GM21717 (cell line): ENCODE measurements at regions not wholly inside any gene's neighbourhood (a gene's known extent, or its start where the extent isn't known, plus 50 kb on each side); places are given as distances from the start of the nearest gene placed in this dataset.
"Not testable (repeated sequence)": the region's sequence is repeated elsewhere in the genome, so short reads cannot be mapped to it uniquely, and the experiment has no call there.

Experiments used
- ATAC-seq: cut with Tn5 transposase; IDR thresholded peaks from one replicate; pipeline ENCODE4 v1.9.1; 2021; ENCODE audit warnings: mild to moderate bottlenecking, moderate library complexity; ENCODE audit not compliant: unreplicated experiment

- no peak for ATAC-seq
Observed at GRCh38 chr14:22118899-22119477, 445.4 kb upstream of the OR4E1 start.

- ATAC-seq, result no peak
Observed at GRCh38 chr14:22113401-22113800, 439.8 kb upstream of the OR4E1 start.

- no peak for ATAC-seq
Observed at GRCh38 chr14:22112004-22112403, 438.4 kb upstream of the OR4E1 start.

GRCh38 chr14:22107753-22108152, 434.1 kb upstream of the OR4E1 start:
- ATAC-seq, result no peak

- no peak for ATAC-seq
Observed at GRCh38 chr14:22106700-22107697, 433.4 kb upstream of the OR4E1 start.

- ATAC-seq, result no peak
Observed at GRCh38 chr14:22105624-22106006, 432.0 kb upstream of the OR4E1 start.

- ATAC-seq, result no peak
Observed at GRCh38 chr14:22105006-22105623, 431.5 kb upstream of the OR4E1 start.

- ATAC-seq, result not testable (repeated sequence)
Observed at GRCh38 chr14:22100764-22101120, 427.1 kb upstream of the OR4E1 start.

GRCh38 chr14:22099942-22100763, 426.5 kb upstream of the OR4E1 start:
- no peak for ATAC-seq

- ATAC-seq, result no peak
Observed at GRCh38 chr14:22098435-22098834, 424.8 kb upstream of the OR4E1 start.

- no peak for ATAC-seq
Observed at GRCh38 chr14:22097586-22098292, 424.1 kb upstream of the OR4E1 start.

- no peak for ATAC-seq
Observed at GRCh38 chr14:22097072-22097471, 423.5 kb upstream of the OR4E1 start.

- ATAC-seq, result no peak
Observed at GRCh38 chr14:22096514-22096895, 422.9 kb upstream of the OR4E1 start.

- ATAC-seq, result no peak
Observed at GRCh38 chr14:22095860-22096513, 422.4 kb upstream of the OR4E1 start.

- ATAC-seq, result no peak
Observed at GRCh38 chr14:22089940-22090339, 416.3 kb upstream of the OR4E1 start.

GRCh38 chr14:22088614-22089342, 415.2 kb upstream of the OR4E1 start:
- no peak for ATAC-seq

- no peak for ATAC-seq
Observed at GRCh38 chr14:22086131-22086530, 412.5 kb upstream of the OR4E1 start.

GRCh38 chr14:22084393-22085281, 411.0 kb upstream of the OR4E1 start:
- no peak for ATAC-seq
